ENCODE measurements at regions not wholly inside any gene's neighbourhood (a gene's known extent, or its start where the extent isn't known, plus 50 kb on each side); places are given as distances from the start of the nearest gene placed in this dataset.

DNA sequence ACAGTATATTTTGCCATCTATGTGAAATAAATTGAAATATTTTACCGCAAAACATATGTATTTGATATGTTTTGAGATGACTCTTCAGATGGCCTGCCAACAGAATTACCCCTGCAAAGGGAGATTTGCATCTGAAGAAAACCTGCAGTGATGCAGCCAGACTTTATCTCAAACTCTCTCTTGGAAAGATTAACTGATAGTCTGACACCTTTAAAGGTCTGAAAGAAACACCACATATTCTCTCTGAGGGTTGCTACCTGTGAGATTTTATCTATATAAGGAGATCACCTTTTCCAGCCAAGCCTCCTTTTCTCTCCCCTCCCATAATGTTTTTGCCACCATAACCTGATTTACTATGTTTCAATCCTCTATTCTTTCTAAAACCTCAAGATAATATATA is 1106.3 kb upstream of the IGFBP7 start:
- H3K4me1 ChIP-seq: no peaks in the 10 kb centered on the region
- H3K27ac ChIP-seq: no peak overlapping the region
- no peak overlapping the region for H3K4me3 ChIP-seq
- DNase-seq: no peak
- 92 to 96% methylated on average over 1 of the region's 1 CpG for WGBS, 2 donors
- peaks cover 0 to 5% (median 0%) of the 10 kb centered on the region in 4 donors for H3K9me3 ChIP-seq
- ATAC-seq (ENCODE audit: low FRiP score in 2 of 2): no peak
- TF ChIP-seq EP300 (IDR thresholded peaks at IDR 0.05) (no peak), POLR2A (IDR thresholded peaks at IDR 0.05) (no peak), POLR2AphosphoS5 (IDR thresholded peaks at IDR 0.05) (no peak)
- TF ChIP-seq, protein P1, sequence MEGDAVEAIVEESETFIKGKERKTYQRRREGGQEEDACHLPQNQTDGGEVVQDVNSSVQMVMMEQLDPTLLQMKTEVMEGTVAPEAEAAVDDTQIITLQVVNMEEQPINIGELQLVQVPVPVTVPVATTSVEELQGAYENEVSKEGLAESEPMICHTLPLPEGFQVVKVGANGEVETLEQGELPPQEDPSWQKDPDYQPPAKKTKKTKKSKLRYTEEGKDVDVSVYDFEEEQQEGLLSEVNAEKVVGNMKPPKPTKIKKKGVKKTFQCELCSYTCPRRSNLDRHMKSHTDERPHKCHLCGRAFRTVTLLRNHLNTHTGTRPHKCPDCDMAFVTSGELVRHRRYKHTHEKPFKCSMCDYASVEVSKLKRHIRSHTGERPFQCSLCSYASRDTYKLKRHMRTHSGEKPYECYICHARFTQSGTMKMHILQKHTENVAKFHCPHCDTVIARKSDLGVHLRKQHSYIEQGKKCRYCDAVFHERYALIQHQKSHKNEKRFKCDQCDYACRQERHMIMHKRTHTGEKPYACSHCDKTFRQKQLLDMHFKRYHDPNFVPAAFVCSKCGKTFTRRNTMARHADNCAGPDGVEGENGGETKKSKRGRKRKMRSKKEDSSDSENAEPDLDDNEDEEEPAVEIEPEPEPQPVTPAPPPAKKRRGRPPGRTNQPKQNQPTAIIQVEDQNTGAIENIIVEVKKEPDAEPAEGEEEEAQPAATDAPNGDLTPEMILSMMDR (IDR thresholded peaks at IDR 0.05): no peak
- no peaks in the 10 kb centered on the region for H3K27me3 ChIP-seq
- H3K36me3 ChIP-seq: no peaks in the 10 kb centered on the region

- Histone ChIP-seq H3K9me3 (no peaks in the 10 kb centered on the region), H3K27ac (no peak overlapping the region), H3K4me1 (no peaks in the 10 kb centered on the region), H3K27me3 (no peaks in the 10 kb centered on the region), H3K4me3 (no peak overlapping the region), H3K36me3 (no peaks in the 10 kb centered on the region)
- WGBS, 2 donors: 63 to 68% methylated on average over 3 of the region's 3 CpGs
- no peak for ATAC-seq (ENCODE audit: low FRiP score in 2 of 2)
- no peak for DNase-seq
- TF ChIP-seq POLR2A (IDR thresholded peaks at IDR 0.05): no peak
- TF ChIP-seq, protein P1 (IDR thresholded peaks at IDR 0.05): no peak
- TF ChIP-seq EP300 (IDR thresholded peaks at IDR 0.05): no peak
- TF ChIP-seq POLR2AphosphoS5 (IDR thresholded peaks at IDR 0.05): no peak
Measured at GRCh38 chr4:58214376-58214775, 1104.2 kb upstream of the IGFBP7 start.

DNA sequence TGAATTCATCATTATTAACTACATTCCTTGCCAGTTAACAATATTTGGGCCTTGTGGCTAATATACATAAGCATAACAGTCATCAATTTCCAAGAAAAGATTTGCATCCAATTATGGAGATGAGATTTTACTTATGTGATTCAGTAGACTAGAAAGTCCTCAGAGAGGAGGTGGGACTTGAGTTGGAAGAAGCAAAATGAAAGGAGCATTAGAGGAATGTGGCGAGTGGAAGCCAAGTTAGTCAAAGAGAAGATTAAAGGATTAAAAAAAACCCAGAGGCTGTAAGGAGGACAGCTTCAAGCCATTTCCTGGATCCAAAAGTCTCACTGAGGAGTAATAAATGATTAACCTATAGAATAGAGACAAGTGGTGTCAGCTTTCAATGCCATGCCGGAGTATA is 1099.4 kb upstream of the IGFBP7 start:
- H3K27ac ChIP-seq: no peak overlapping the region
- H3K36me3 ChIP-seq: no peaks in the 10 kb centered on the region
- H3K4me3 ChIP-seq: no peak overlapping the region
- no peak for DNase-seq
- 68 to 82% methylated on average over 2 of the region's 2 CpGs for WGBS, 2 donors
- no peaks in the 10 kb centered on the region for H3K4me1 ChIP-seq
- no peaks in the 10 kb centered on the region for H3K27me3 ChIP-seq
- TF ChIP-seq POLR2A (IDR thresholded peaks at IDR 0.05): no peak
- TF ChIP-seq EP300 (IDR thresholded peaks at IDR 0.05): no peak
- TF ChIP-seq, protein P1 (IDR thresholded peaks at IDR 0.05): no peak
- no peak for TF ChIP-seq POLR2AphosphoS5 (IDR thresholded peaks at IDR 0.05)
- no peaks in the 10 kb centered on the region for H3K9me3 ChIP-seq
- no peak for ATAC-seq (ENCODE audit: low FRiP score in 2 of 2)

GRCh38 chr4:58209001-58209400 is 1098.8 kb upstream of the IGFBP7 start:
- H3K27ac ChIP-seq: no peak overlapping the region
- TF ChIP-seq POLR2AphosphoS5 (IDR thresholded peaks at IDR 0.05) (no peak), EP300 (IDR thresholded peaks at IDR 0.05) (no peak), POLR2A (IDR thresholded peaks at IDR 0.05) (no peak)
- TF ChIP-seq, protein P1 (IDR thresholded peaks at IDR 0.05): no peak
- DNase-seq (no peak), ATAC-seq (ENCODE audit: low FRiP score in 2 of 2) (no peak)
- no peak overlapping the region for H3K4me3 ChIP-seq
- H3K9me3 ChIP-seq: no peaks in the 10 kb centered on the region
- H3K36me3 ChIP-seq: no peaks in the 10 kb centered on the region
- no peaks in the 10 kb centered on the region for H3K4me1 ChIP-seq
- no peaks in the 10 kb centered on the region for H3K27me3 ChIP-seq
- WGBS, 2 donors: 79 to 90% methylated on average over 2 of the region's 2 CpGs

- WGBS, 2 donors: 59 to 73% methylated on average over 3 of the region's 3 CpGs
- Histone ChIP-seq H3K27me3 (no peaks in the 10 kb centered on the region), H3K9me3 (no peaks in the 10 kb centered on the region), H3K4me3 (no peak overlapping the region), H3K36me3 (no peaks in the 10 kb centered on the region), H3K27ac (no peak overlapping the region), H3K4me1 (no peaks in the 10 kb centered on the region)
- no peak for ATAC-seq (ENCODE audit: low FRiP score in 2 of 2)
- DNase-seq: no peak
- no peak for TF ChIP-seq POLR2AphosphoS5 (IDR thresholded peaks at IDR 0.05)
- no peak for TF ChIP-seq EP300 (IDR thresholded peaks at IDR 0.05)
- no peak for TF ChIP-seq POLR2A (IDR thresholded peaks at IDR 0.05)
- TF ChIP-seq, protein P1 (IDR thresholded peaks at IDR 0.05): no peak
Measured at GRCh38 chr4:58205446-58206235, 1095.5 kb upstream of the IGFBP7 start.
